BLaER1 treated with 17β-estradiol and CSF1 and Interleukin-3, amounts not matched to agents 10 nM and 100 nM (cell line): ENCODE measurements at regions not wholly inside any gene's neighbourhood (a gene's known extent, or its start where the extent isn't known, plus 50 kb on each side); places are given as distances from the start of the nearest gene placed in this dataset.

Source experiments
- H3K27ac ChIP-seq, 11 experiments: shearing (Covaris generic); formaldehyde crosslinking; 2 replicates each; pipeline ENCODE4 v1.8.1; 2022
- H3K27me3 ChIP-seq, 11 experiments: shearing (Covaris generic); formaldehyde crosslinking; 2 replicates each; pipeline ENCODE4 v1.8.1; 2022
- H3K36me3 ChIP-seq, 11 experiments: shearing (Covaris generic); formaldehyde crosslinking; 2 replicates each; pipeline ENCODE4 v1.8.1; 2022
- H3K4me1 ChIP-seq, 10 experiments: shearing (Covaris generic); formaldehyde crosslinking; 2 replicates each; pipeline ENCODE4 v1.8.1; 2022
- H3K4me2 ChIP-seq, 11 experiments: shearing (Covaris generic); formaldehyde crosslinking; 2 replicates each; pipeline ENCODE4 v1.8.1; 2022
- H3K4me3 ChIP-seq, 10 experiments: shearing (Covaris generic); formaldehyde crosslinking; 2 replicates each; pipeline ENCODE4 v1.8.1; 2022
- H3K9ac ChIP-seq, 11 experiments: shearing (Covaris generic); formaldehyde crosslinking; 2 replicates each; pipeline ENCODE4 v1.8.1; 2022
- H3K9me3 ChIP-seq, 11 experiments: shearing (Covaris generic); formaldehyde crosslinking; replicated peaks in 1 of 11; 2 replicates each; pipeline ENCODE4 v1.8.1; 2022
- H4K20me1 ChIP-seq, 11 experiments: shearing (Covaris generic); formaldehyde crosslinking; 2 replicates each; pipeline ENCODE4 v1.8.1; 2022
- Cebpa-rat ChIP-seq, 11 experiments: shearing (Covaris generic); IDR thresholded peaks; 2 replicates each; pipeline ENCODE4 v1.8.1; 2022

- Histone ChIP-seq H3K4me2 (peak overlapping the region in 2 of 11 experiments; percentile 76 to 91; a peak in 4 of 22 replicates), H3K9me3 (peaks cover 2 to 48% (median 12%) of the 10 kb centered on the region in 11 experiments; a peak in 17 of 22 replicates), H3K9ac (no peak overlapping the region), H3K27ac (peak overlapping the region in 3 of 11 experiments; percentile 36 to 99 (median 92); a peak in 5 of 22 replicates), H3K36me3 (peaks cover 0 to 11% (median 0%) of the 10 kb centered on the region in 11 experiments; a peak in 4 of 22 replicates), H3K4me3 (no peak overlapping the region), H3K4me1 (peaks cover 0 to 71% (median 9%) of the 10 kb centered on the region in 10 experiments; a peak in 12 of 20 replicates), H3K27me3 (no peaks in the 10 kb centered on the region), H4K20me1 (no peaks in the 10 kb centered on the region)
- no peak for TF ChIP-seq Cebpa-rat (IDR thresholded peaks at IDR 0.05)
These were observed 170.9 kb upstream of the PCDH18 start for GRCh38 chr4:137703195-137703594.

- Histone ChIP-seq H4K20me1 (no peaks in the 10 kb centered on the region), H3K4me3 (no peak overlapping the region), H3K4me2 (peak overlapping the region in 2 of 11 experiments; percentile 76 to 91; a peak in 3 of 22 replicates), H3K4me1 (peaks cover 0 to 71% (median 9%) of the 10 kb centered on the region in 10 experiments; a peak in 12 of 20 replicates), H3K36me3 (peaks cover 0 to 18% (median 0%) of the 10 kb centered on the region in 11 experiments; a peak in 4 of 22 replicates), H3K27ac (peak overlapping the region in 3 of 11 experiments; percentile 82 to 99 (median 95); a peak in 6 of 22 replicates), H3K27me3 (no peaks in the 10 kb centered on the region), H3K9me3 (peaks cover 0 to 48% (median 12%) of the 10 kb centered on the region in 11 experiments; a peak in 17 of 22 replicates), H3K9ac (peak overlapping the region in 2 of 11 experiments; percentile 87 to 90; a peak in 2 of 22 replicates)
- no peak for TF ChIP-seq Cebpa-rat (IDR thresholded peaks at IDR 0.05)
These were observed 170.2 kb upstream of the PCDH18 start for GRCh38 chr4:137702512-137702911.

- Histone ChIP-seq H4K20me1 (no peaks in the 10 kb centered on the region), H3K27me3 (no peaks in the 10 kb centered on the region), H3K9ac (peak overlapping the region in 3 of 11 experiments; percentile 64 to 90 (median 87); a peak in 6 of 22 replicates), H3K4me2 (peak overlapping the region in 3 of 11 experiments; percentile 30 to 91 (median 76); a peak in 5 of 22 replicates), H3K9me3 (peaks cover 0 to 48% (median 14%) of the 10 kb centered on the region in 11 experiments; a peak in 17 of 22 replicates), H3K4me1 (peaks cover 0 to 75% (median 9%) of the 10 kb centered on the region in 10 experiments; a peak in 12 of 20 replicates), H3K27ac (peak overlapping the region in 4 of 11 experiments; percentile 35 to 99 (median 88); a peak in 7 of 22 replicates), H3K36me3 (peaks cover 0 to 29% (median 0%) of the 10 kb centered on the region in 11 experiments; a peak in 4 of 22 replicates), H3K4me3 (peak overlapping the region in 3 of 10 experiments; percentile 50 to 56 (median 55); a peak in 2 of 20 replicates)
- no peak for TF ChIP-seq Cebpa-rat (IDR thresholded peaks at IDR 0.05)
These were observed 169.1 kb upstream of the PCDH18 start for GRCh38 chr4:137701401-137701800.

DNA sequence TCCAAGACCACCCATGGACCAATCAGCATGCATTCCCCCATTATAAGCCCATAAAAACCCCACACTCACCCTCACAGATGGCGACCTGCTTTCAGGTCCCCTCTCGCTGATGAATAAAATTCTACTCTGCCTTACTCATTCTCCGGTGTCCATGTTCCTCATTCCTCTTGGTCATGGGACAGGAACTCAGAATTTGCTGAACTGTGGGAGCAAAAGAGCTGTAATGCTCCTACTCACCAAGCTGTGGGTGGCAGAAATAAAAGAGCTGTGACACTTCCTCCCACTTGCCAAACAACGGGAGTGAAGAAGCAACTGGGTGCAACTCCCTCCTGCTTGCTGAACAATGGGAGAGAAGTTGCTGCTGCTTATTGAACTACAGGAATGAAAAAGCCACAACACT, 168.5 kb upstream of the PCDH18 start:
- Histone ChIP-seq H3K9me3 (peaks cover 0 to 48% (median 14%) of the 10 kb centered on the region in 11 experiments; a peak in 17 of 22 replicates), H3K27ac (peak overlapping the region in 4 of 11 experiments; percentile 35 to 99 (median 88); a peak in 7 of 22 replicates), H3K4me3 (peak overlapping the region in 3 of 10 experiments; percentile 50 to 56 (median 55); a peak in 6 of 20 replicates), H3K36me3 (peaks cover 0 to 36% (median 0%) of the 10 kb centered on the region in 11 experiments; a peak in 4 of 22 replicates), H3K27me3 (no peaks in the 10 kb centered on the region), H3K9ac (peak overlapping the region in 3 of 11 experiments; percentile 64 to 90 (median 87); a peak in 6 of 22 replicates), H3K4me1 (peaks cover 0 to 75% (median 8%) of the 10 kb centered on the region in 10 experiments; a peak in 12 of 20 replicates), H3K4me2 (peak overlapping the region in 3 of 11 experiments; percentile 30 to 91 (median 83); a peak in 6 of 22 replicates), H4K20me1 (peaks cover 0 to 4% (median 0%) of the 10 kb centered on the region in 11 experiments; a peak in 2 of 22 replicates)
- TF ChIP-seq Cebpa-rat (IDR thresholded peaks at IDR 0.05) = no peak

- H3K4me1 ChIP-seq = peaks cover 0 to 77% (median 1%) of the 10 kb centered on the region in 10 experiments; a peak in 9 of 20 replicates
- peak overlapping the region in 3 of 11 experiments; percentile 82 to 99 (median 95); a peak in 7 of 22 replicates for H3K27ac ChIP-seq
- peak overlapping the region in 3 of 10 experiments; percentile 50 to 56 (median 55); a peak in 6 of 20 replicates for H3K4me3 ChIP-seq
- no peaks in the 10 kb centered on the region for H3K27me3 ChIP-seq
- peak overlapping the region in 3 of 11 experiments; percentile 30 to 91 (median 83); a peak in 6 of 22 replicates for H3K4me2 ChIP-seq
- H3K9ac ChIP-seq = peak overlapping the region in 3 of 11 experiments; percentile 64 to 90 (median 87); a peak in 6 of 22 replicates
- H3K9me3 ChIP-seq = peaks cover 0 to 48% (median 14%) of the 10 kb centered on the region in 11 experiments; a peak in 17 of 22 replicates
- H4K20me1 ChIP-seq = peaks cover 0 to 11% (median 0%) of the 10 kb centered on the region in 11 experiments; a peak in 3 of 22 replicates
- H3K36me3 ChIP-seq = peaks cover 0 to 42% (median 0%) of the 10 kb centered on the region in 11 experiments; a peak in 4 of 22 replicates
- TF ChIP-seq Cebpa-rat (IDR thresholded peaks at IDR 0.05) = no peak
These were observed 167.8 kb upstream of the PCDH18 start for GRCh38 chr4:137700072-137700471.

GRCh38 chr4:137694138-137694537, 161.8 kb upstream of the PCDH18 start:
- Histone ChIP-seq H3K9me3 (peaks cover 0 to 17% (median 0%) of the 10 kb centered on the region in 11 experiments; a peak in 3 of 22 replicates), H4K20me1 (peaks cover 0 to 67% (median 0%) of the 10 kb centered on the region in 11 experiments; a peak in 3 of 22 replicates), H3K4me3 (no peak overlapping the region), H3K4me1 (peaks cover 0 to 69% (median 0%) of the 10 kb centered on the region in 10 experiments; a peak in 4 of 20 replicates), H3K9ac (no peak overlapping the region), H3K4me2 (peak overlapping the region in 2 of 11 experiments; percentile 52 to 80; a peak in 4 of 22 replicates), H3K27ac (no peak overlapping the region), H3K27me3 (no peaks in the 10 kb centered on the region), H3K36me3 (peaks cover 0 to 80% (median 0%) of the 10 kb centered on the region in 11 experiments; a peak in 4 of 22 replicates)
- TF ChIP-seq Cebpa-rat (IDR thresholded peaks at IDR 0.05) = no peak

GRCh38 chr4:137693641-137694040, 161.3 kb upstream of the PCDH18 start:
- Histone ChIP-seq H3K27me3 (no peaks in the 10 kb centered on the region), H3K4me2 (peak overlapping the region in 2 of 11 experiments; percentile 22 to 80; a peak in 2 of 22 replicates), H3K4me1 (peaks cover 0 to 69% (median 0%) of the 10 kb centered on the region in 10 experiments; a peak in 4 of 20 replicates), H3K9ac (no peak overlapping the region), H4K20me1 (peaks cover 0 to 72% (median 0%) of the 10 kb centered on the region in 11 experiments; a peak in 3 of 22 replicates), H3K4me3 (no peak overlapping the region), H3K36me3 (peaks cover 0 to 80% (median 0%) of the 10 kb centered on the region in 11 experiments; a peak in 4 of 22 replicates), H3K9me3 (peaks cover 0 to 12% (median 0%) of the 10 kb centered on the region in 11 experiments; a peak in 2 of 22 replicates), H3K27ac (no peak overlapping the region)
- no peak for TF ChIP-seq Cebpa-rat (IDR thresholded peaks at IDR 0.05)

GRCh38 chr4:137692205-137692604, 159.9 kb upstream of the PCDH18 start:
- Histone ChIP-seq H3K27ac (peak overlapping the region in 2 of 11 experiments; percentile 4 to 6; a peak in 1 of 22 replicates), H3K9me3 (peaks cover 0 to 6% (median 0%) of the 10 kb centered on the region in 11 experiments; a peak in 2 of 22 replicates), H3K4me2 (peak overlapping the region in 2 of 11 experiments; percentile 38 to 47; a peak in 4 of 22 replicates), H3K9ac (no peak overlapping the region; a peak in 1 of 22 replicates), H3K36me3 (peaks cover 0 to 80% (median 0%) of the 10 kb centered on the region in 11 experiments; a peak in 4 of 22 replicates), H3K4me3 (no peak overlapping the region), H4K20me1 (peaks cover 0 to 86% (median 0%) of the 10 kb centered on the region in 11 experiments; a peak in 3 of 22 replicates), H3K4me1 (peaks cover 0 to 56% (median 0%) of the 10 kb centered on the region in 10 experiments; a peak in 4 of 20 replicates), H3K27me3 (no peaks in the 10 kb centered on the region)
- no peak for TF ChIP-seq Cebpa-rat (IDR thresholded peaks at IDR 0.05)
